ENCODE measurements at regions not wholly inside any gene's neighbourhood (a gene's known extent, or its start where the extent isn't known, plus 50 kb on each side); places are given as distances from the start of the nearest gene placed in this dataset.

GRCh38 chr5:143757116-143757515 is 54.8 kb upstream of the HMHB1 start:
- no peak for DNase-seq (ENCODE audit: low read depth, low spot score)
- TF ChIP-seq, protein P1, sequence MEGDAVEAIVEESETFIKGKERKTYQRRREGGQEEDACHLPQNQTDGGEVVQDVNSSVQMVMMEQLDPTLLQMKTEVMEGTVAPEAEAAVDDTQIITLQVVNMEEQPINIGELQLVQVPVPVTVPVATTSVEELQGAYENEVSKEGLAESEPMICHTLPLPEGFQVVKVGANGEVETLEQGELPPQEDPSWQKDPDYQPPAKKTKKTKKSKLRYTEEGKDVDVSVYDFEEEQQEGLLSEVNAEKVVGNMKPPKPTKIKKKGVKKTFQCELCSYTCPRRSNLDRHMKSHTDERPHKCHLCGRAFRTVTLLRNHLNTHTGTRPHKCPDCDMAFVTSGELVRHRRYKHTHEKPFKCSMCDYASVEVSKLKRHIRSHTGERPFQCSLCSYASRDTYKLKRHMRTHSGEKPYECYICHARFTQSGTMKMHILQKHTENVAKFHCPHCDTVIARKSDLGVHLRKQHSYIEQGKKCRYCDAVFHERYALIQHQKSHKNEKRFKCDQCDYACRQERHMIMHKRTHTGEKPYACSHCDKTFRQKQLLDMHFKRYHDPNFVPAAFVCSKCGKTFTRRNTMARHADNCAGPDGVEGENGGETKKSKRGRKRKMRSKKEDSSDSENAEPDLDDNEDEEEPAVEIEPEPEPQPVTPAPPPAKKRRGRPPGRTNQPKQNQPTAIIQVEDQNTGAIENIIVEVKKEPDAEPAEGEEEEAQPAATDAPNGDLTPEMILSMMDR (IDR thresholded peaks at IDR 0.05; ENCODE audit: low read depth, low read length) = no peak
- in situ Hi-C loops (cut with HindIII; ENCODE audit: low sequenced_read_pairs) = no loop called here
- no peak overlapping the region for H3K4me3 ChIP-seq (ENCODE audit: low read depth, low read length)

DNA sequence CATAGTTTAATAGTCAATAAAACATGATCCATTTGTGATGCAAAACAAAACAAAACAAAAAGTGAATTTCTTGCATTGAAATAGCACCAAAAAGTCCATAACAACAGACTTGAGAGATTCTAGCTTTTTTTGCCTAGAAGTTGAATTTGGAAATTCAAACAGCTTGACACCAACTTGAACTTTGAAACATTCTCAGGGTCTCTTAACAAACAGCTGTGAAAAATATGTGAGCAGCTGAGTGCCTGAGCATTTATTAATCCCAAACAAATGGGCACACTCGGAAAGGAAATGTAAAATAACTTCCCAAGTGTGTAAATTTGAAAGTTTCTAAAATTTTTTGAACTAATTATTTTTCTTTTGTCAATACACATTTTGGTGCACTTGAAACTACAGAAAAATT is 56.0 kb upstream of the HMHB1 start:
- no peak for DNase-seq (ENCODE audit: low read depth, low spot score)
- in situ Hi-C loops (cut with HindIII; ENCODE audit: low sequenced_read_pairs) = no loop called here
- TF ChIP-seq, protein P1 (IDR thresholded peaks at IDR 0.05; ENCODE audit: low read depth, low read length) = no peak
- H3K4me3 ChIP-seq (ENCODE audit: low read depth, low read length) = no peak overlapping the region

GRCh38 chr5:143752165-143752850 is 59.7 kb upstream of the HMHB1 start:
- no peak overlapping the region for H3K4me3 ChIP-seq (ENCODE audit: low read depth, low read length)
- TF ChIP-seq, protein P1 (IDR thresholded peaks at IDR 0.05; ENCODE audit: low read depth, low read length) = no peak
- no peak for DNase-seq (ENCODE audit: low read depth, low spot score)
- in situ Hi-C loops (cut with HindIII; ENCODE audit: low sequenced_read_pairs) = no loop called here

- no peak for DNase-seq (ENCODE audit: low read depth, low spot score)
- H3K4me3 ChIP-seq (ENCODE audit: low read depth, low read length) = no peak overlapping the region
- in situ Hi-C loops (cut with HindIII; ENCODE audit: low sequenced_read_pairs) = no loop called here
- TF ChIP-seq, protein P1 (IDR thresholded peaks at IDR 0.05; ENCODE audit: low read depth, low read length) = no peak
These were observed 60.6 kb upstream of the HMHB1 start for GRCh38 chr5:143751342-143751741.

DNA sequence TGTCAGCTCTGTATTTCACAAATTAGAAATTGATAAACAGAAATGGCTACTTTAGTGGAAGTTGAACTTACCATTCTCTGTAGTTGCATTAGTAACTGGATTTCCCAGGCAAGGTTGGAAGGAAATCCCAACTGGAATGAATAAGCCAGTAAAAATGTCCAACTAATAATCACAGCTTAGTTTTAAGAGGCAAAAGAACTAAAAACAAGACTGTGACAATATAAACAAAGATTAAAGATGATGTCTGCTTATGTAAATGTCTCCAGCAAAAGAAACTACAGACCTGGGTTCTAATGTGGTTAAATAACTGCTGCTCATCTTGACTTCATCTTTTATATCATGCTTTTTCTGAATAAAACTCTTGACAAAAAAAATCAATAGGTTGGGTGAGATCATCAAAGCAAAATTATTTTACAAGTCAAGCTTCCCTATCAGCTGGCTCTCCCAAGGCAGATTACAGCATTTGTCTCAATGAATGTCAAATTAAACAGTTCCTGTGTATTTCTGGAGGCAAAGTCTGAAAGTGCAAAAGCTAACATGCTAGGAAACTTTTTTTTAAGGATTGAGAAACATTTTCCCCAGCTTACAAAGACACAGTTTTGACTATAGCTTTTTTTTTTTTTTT is 62.3 kb upstream of the HMHB1 start:
- in situ Hi-C loops (cut with HindIII; ENCODE audit: low sequenced_read_pairs) = no loop called here
- no peak overlapping the region for H3K4me3 ChIP-seq (ENCODE audit: low read depth, low read length)
- TF ChIP-seq, protein P1 (IDR thresholded peaks at IDR 0.05; ENCODE audit: low read depth, low read length) = no peak
- DNase-seq (ENCODE audit: low read depth, low spot score) = no peak

DNA sequence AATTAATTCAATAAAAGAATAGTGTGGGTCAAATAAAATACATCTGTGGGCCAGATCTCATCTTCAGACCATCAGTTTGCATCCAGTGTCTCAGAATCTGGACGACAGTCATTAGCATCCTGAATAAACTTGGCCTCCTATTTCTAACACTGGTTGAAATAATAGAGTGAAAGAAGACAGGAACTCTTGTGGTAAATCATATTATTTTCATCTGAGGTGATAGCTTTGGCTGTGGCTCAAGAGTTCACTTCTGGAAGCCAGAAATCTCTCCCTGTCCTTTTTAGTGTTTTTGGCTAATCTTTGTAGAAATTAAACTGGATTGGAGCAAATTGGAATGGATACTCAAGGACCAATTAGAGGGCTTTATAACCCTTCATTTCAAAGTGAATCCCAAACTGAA is 63.4 kb upstream of the HMHB1 start:
- TF ChIP-seq, protein P1 (IDR thresholded peaks at IDR 0.05; ENCODE audit: low read depth, low read length) = no peak
- in situ Hi-C loops (cut with HindIII; ENCODE audit: low sequenced_read_pairs) = no loop called here

More for the DNA sequence above, 63.4 kb upstream of the HMHB1 start:
- DNase-seq (ENCODE audit: low read depth, low spot score) = no peak
- no peak overlapping the region for H3K4me3 ChIP-seq (ENCODE audit: low read depth, low read length)
